ENCODE measurements at regions not wholly inside any gene's neighbourhood (a gene's known extent, or its start where the extent isn't known, plus 50 kb on each side); places are given as distances from the start of the nearest gene placed in this dataset.

GRCh38 chr5:27482663-27483062 lies 444.3 kb upstream of the CDH9 start:
- TF ChIP-seq GATA2 (IDR thresholded peaks at IDR 0.05; ENCODE audit: insufficient read depth, insufficient read length, low read depth, low read length) (no peak), CTCF (IDR thresholded peaks at IDR 0.05; ENCODE audit: extremely low read depth in 1 of 2, insufficient read depth in 1 of 2, low read depth in 1 of 2, low read length in 2 of 2) (no peak), POLR2A (IDR thresholded peaks at IDR 0.05; ENCODE audit: low read depth, low read length) (no peak), POLR2AphosphoS5 (IDR thresholded peaks at IDR 0.05; ENCODE audit: insufficient read depth, low read depth, low read length) (no peak)

Data from endothelial cell of umbilical vein (primary cell).